HL-60 (cell line): ENCODE measurements at regions not wholly inside any gene's neighbourhood (a gene's known extent, or its start where the extent isn't known, plus 50 kb on each side); places are given as distances from the start of the nearest gene placed in this dataset.

Source experiments
- DNase-seq, 2 experiments: peaks; one replicate each; pipeline ENCODE4 v3.0.0-alpha.2; 2010 to 2020; ENCODE audit warnings: low read depth in 1 of 2, low spot score in 1 of 2
- H3K27ac ChIP-seq: fragments of 250-450 bp; sonication (Bioruptor Pico); replicated peaks from 2 replicates; pipeline ENCODE4 v1.5.1; 2020; ENCODE audit warnings: mild to moderate bottlenecking, moderate library complexity
- H3K27me3 ChIP-seq: fragments of 250-450 bp; sonication (Bioruptor Pico); 2 replicates; pipeline ENCODE4 v1.5.1; 2021; ENCODE audit warnings: mild to moderate bottlenecking, moderate library complexity; ENCODE audit not compliant: insufficient read depth, poor library complexity, severe bottlenecking
- H3K4me3 ChIP-seq: replicated peaks from 2 replicates; pipeline ENCODE4 v1.5.1; 2011; ENCODE audit warnings: mild to moderate bottlenecking, control low read depth, low read length; ENCODE audit not compliant: insufficient read depth
- GABPA ChIP-seq: IDR thresholded peaks from 2 replicates; pipeline ENCODE4 v1.6.1; 2012; ENCODE audit warnings: low read depth
- POLR2AphosphoS5 ChIP-seq: IDR thresholded peaks from 2 replicates; pipeline ENCODE4 v1.6.1; 2012; ENCODE audit warnings: low read depth
- SPI1 ChIP-seq: IDR thresholded peaks from 2 replicates; pipeline ENCODE4 v1.6.1; 2012; ENCODE audit warnings: low read depth, mild to moderate bottlenecking, borderline replicate concordance
- TF ChIP-seq, protein P1 (sequence below): IDR thresholded peaks from 2 replicates; pipeline ENCODE4 v1.6.1; 2012; ENCODE audit warnings: low read depth; ENCODE audit not compliant: insufficient replicate concordance
- TF ChIP-seq, protein P2 (sequence below): IDR thresholded peaks from one replicate; pipeline ENCODE4 v1.5.1; 2011; ENCODE audit warnings: low read length, control low read depth, inconsistent platforms; ENCODE audit not compliant: insufficient read depth

DNA sequence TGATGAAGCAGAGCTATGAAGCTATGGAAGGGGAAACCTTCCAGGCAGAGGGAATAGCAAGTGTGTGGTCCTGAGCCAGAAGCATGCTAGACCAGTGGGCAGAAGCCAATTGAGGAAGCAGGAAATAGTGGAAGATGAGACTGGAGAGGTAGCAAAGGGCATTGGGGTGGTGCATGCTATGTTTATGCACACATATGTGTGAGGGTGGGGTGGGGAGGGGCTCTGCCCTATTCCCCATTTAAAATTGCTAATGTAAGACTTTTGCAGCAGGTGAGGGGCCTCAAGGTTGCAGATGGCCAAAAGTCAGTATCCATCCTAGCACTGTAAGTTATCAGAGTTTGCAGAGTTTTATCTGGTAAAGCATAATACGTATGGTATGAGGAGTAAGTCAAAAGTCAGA lies 626.6 kb upstream of the KIRREL3 start:
- H3K4me3 ChIP-seq: no peak overlapping the region
- no peak for DNase-seq
- no peaks in the 10 kb centered on the region for H3K27me3 ChIP-seq
- no peak overlapping the region for H3K27ac ChIP-seq
- TF ChIP-seq, protein P1, sequence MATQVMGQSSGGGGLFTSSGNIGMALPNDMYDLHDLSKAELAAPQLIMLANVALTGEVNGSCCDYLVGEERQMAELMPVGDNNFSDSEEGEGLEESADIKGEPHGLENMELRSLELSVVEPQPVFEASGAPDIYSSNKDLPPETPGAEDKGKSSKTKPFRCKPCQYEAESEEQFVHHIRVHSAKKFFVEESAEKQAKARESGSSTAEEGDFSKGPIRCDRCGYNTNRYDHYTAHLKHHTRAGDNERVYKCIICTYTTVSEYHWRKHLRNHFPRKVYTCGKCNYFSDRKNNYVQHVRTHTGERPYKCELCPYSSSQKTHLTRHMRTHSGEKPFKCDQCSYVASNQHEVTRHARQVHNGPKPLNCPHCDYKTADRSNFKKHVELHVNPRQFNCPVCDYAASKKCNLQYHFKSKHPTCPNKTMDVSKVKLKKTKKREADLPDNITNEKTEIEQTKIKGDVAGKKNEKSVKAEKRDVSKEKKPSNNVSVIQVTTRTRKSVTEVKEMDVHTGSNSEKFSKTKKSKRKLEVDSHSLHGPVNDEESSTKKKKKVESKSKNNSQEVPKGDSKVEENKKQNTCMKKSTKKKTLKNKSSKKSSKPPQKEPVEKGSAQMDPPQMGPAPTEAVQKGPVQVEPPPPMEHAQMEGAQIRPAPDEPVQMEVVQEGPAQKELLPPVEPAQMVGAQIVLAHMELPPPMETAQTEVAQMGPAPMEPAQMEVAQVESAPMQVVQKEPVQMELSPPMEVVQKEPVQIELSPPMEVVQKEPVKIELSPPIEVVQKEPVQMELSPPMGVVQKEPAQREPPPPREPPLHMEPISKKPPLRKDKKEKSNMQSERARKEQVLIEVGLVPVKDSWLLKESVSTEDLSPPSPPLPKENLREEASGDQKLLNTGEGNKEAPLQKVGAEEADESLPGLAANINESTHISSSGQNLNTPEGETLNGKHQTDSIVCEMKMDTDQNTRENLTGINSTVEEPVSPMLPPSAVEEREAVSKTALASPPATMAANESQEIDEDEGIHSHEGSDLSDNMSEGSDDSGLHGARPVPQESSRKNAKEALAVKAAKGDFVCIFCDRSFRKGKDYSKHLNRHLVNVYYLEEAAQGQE: no peak
- TF ChIP-seq POLR2AphosphoS5 (no peak), SPI1 (no peak), GABPA (no peak)
- TF ChIP-seq, protein P2, sequence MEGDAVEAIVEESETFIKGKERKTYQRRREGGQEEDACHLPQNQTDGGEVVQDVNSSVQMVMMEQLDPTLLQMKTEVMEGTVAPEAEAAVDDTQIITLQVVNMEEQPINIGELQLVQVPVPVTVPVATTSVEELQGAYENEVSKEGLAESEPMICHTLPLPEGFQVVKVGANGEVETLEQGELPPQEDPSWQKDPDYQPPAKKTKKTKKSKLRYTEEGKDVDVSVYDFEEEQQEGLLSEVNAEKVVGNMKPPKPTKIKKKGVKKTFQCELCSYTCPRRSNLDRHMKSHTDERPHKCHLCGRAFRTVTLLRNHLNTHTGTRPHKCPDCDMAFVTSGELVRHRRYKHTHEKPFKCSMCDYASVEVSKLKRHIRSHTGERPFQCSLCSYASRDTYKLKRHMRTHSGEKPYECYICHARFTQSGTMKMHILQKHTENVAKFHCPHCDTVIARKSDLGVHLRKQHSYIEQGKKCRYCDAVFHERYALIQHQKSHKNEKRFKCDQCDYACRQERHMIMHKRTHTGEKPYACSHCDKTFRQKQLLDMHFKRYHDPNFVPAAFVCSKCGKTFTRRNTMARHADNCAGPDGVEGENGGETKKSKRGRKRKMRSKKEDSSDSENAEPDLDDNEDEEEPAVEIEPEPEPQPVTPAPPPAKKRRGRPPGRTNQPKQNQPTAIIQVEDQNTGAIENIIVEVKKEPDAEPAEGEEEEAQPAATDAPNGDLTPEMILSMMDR: no peak

DNA sequence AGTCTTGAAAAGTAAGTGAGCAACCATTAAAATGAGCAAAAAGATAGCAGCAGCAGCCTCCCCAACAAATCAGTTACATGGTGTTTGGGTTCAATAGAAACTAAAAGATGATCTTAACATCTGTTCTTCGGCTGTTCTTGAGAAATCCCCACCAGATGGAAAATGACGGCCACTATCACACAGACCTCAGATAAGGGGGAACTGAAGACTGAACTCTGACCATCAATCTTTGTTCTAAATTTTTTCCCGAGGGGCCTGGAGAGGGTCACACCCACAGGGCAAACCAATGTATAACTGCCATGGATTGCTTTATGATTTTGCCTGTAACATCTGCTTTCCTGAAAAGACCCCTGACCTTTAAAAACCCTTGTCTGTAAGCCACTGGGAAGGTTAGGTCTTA lies 624.8 kb upstream of the KIRREL3 start:
- Histone ChIP-seq H3K27me3 (no peaks in the 10 kb centered on the region), H3K27ac (no peak overlapping the region), H3K4me3 (no peak overlapping the region)
- TF ChIP-seq, protein P2: no peak
- TF ChIP-seq SPI1 (no peak), POLR2AphosphoS5 (no peak), GABPA (no peak)
- TF ChIP-seq, protein P1: no peak
- no peak for DNase-seq

DNA sequence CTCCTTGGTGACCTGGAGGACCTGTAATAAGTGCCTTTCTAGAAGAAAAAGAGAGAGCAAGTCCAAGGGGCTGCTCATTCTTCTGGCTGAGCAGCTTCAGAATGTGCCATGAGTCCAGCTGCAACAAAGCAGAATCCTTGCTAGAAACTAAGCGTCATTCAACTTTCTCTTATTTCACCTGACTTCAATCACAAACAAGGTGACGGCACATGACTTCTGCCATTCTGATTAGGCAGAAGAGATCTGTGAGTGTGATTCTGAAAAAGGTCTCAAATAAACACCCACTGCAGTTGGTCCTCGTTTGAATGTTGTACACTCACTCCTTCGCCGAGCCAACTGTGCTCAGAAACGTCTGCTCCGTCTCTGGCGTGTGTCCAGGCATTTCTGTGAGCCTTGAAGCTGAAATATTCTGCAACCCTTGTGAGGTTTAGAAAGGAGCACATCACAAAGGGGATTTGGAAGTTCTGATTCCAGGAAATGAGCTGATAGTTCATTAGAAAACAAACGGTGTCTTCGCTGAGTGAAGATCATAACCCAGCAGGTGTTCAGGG lies 623.8 kb upstream of the KIRREL3 start:
- no peak for DNase-seq
- Histone ChIP-seq H3K27ac (no peak overlapping the region), H3K27me3 (no peaks in the 10 kb centered on the region), H3K4me3 (no peak overlapping the region)
- TF ChIP-seq, protein P2: no peak
- TF ChIP-seq POLR2AphosphoS5: no peak
- TF ChIP-seq SPI1: no peak
- TF ChIP-seq, protein P1: no peak
